CD4-positive, alpha-beta T cell treated with Interleukin-12 subunit alpha and Interleukin-12 subunit beta, for 1 hour (primary cell): ENCODE measurements at regions not wholly inside any gene's neighbourhood (a gene's known extent, or its start where the extent isn't known, plus 50 kb on each side); places are given as distances from the start of the nearest gene placed in this dataset.

ENCODE experiments used
- DNase-seq: peaks from one replicate; pipeline ENCODE4 v3.0.0-alpha.2; 2020

GRCh38 chr16:65521633-65522328, 399.9 kb upstream of the CDH11 start:
- no peak for DNase-seq

GRCh38 chr16:65519402-65519801, 397.5 kb upstream of the CDH11 start:
- DNase-seq, result no peak

- no peak for DNase-seq
Measured at GRCh38 chr16:65515193-65515592, 393.3 kb upstream of the CDH11 start.

- DNase-seq, result no peak
Measured at GRCh38 chr16:65510850-65511249, 389.0 kb upstream of the CDH11 start.

DNA sequence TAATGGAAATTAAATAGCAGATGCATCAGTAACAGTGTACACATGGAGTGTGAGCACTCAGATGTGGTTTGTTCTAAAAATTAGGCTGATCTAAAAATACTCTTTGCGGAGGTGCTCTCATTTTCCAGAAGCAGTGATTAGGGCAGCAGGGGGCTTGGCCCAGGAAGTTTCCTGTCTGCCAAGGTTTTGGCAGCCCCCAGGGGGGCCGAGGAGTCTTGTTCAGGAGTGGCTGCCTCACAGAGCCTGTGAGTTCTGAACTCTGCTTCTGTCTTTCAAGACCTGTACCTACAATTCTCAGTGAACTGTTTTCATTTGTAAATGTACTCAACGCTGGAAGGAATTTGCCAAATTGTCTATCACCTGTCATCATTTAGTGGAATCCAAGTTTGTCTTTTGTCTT, 388.4 kb upstream of the CDH11 start:
- DNase-seq, result no peak

DNA sequence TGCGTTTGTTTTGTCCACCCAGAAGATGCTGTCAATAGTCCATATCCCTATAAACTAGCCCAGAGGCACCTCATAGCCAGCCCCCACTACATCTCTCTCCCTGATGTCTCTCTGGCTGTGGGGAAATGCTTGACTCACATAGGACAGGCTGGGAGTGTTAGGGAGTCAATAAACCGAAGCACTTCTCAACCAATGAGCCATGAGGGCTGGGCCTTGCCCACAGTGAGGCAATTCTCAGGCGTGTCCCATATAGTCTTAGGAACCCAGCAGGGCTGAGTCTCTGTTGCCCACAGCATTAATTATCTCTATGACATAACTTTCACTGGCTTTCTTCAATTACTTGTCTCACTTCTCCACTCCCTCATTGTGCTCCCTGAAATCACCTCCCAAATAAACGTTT, 387.3 kb upstream of the CDH11 start:
- no peak for DNase-seq

- DNase-seq, result no peak
Measured at GRCh38 chr16:65500919-65501318, 379.1 kb upstream of the CDH11 start.

GRCh38 chr16:65500007-65500406, 378.1 kb upstream of the CDH11 start:
- DNase-seq, result no peak

DNA sequence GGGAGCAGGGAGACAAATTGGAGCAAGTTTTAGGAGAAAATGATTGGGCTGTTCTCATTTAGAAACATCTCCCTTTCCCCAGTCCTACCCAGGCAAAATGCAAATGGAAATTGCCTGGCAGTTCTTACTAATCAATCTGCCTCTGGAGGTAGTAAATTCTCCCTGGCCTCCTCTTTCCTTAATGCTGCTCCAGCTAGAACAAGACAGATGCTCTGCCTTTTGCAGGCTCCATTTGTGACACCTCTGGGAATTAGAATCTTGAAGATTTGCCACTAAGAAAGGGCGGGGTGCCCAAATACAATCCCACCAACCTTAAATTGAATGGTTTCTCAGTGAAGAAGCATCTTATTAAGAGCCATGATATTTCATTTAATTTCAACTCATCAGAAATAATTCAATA, 377.7 kb upstream of the CDH11 start:
- no peak for DNase-seq

DNA sequence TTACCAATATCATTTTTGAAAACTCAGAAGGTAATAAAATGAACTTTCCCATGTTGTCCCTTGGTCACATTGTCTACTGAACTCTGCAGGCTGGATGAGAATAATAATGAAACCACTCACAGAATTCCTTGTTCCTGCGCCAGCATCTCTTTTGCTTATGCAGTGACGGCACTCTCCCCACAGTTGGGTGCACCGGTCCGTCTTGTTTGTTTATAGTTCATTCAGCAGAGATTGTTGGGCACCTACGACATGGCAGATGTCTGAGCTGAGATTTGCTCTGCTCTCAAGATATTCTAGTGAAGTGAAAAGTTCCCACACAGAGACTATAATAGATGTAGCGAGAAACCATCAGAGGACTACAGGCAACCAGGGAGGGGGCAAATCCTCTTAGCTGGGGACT, 375.7 kb upstream of the CDH11 start:
- DNase-seq, result no peak

- no peak for DNase-seq
Measured at GRCh38 chr16:65495106-65495505, 373.2 kb upstream of the CDH11 start.

DNA sequence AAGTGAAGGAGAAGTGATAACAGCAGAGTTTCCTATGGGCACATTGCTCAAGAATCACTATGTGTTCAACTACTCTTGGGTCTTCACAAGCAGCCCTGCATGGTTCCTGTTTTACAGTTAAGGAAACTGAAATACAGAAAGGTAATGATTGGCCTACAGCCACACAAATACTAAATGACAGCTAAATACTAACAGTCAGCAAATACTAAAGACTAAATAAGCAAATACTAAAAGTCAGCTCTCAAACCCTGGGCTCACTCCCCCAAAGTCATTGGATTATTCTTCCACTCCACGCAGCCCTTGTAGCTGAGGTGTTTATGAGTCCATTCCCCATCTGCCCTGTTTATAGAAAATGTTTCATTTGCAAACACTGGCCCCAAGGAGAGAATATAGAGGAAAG, 372.7 kb upstream of the CDH11 start:
- DNase-seq, result no peak

DNA sequence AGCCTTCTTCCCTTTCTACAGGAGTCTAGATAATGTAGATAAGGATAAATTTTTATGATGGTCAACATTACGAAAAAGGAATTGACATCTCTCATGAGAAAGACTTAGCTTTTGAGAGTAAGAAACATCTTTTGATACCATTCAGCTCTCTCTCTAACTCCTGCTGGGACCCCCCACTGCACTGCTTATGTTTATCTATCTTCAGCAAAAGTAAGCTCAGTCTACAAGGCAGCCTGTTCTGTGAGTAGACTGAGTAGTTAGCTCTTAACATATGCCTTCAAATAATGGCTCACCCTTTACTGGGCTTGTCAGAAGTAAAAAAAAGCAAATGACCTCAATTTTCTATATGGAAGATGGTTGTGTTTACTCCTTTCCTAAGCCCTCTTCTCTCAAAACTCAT, 372.2 kb upstream of the CDH11 start:
- DNase-seq, result no peak

GRCh38 chr16:65490286-65490685, 368.4 kb upstream of the CDH11 start:
- no peak for DNase-seq

DNA sequence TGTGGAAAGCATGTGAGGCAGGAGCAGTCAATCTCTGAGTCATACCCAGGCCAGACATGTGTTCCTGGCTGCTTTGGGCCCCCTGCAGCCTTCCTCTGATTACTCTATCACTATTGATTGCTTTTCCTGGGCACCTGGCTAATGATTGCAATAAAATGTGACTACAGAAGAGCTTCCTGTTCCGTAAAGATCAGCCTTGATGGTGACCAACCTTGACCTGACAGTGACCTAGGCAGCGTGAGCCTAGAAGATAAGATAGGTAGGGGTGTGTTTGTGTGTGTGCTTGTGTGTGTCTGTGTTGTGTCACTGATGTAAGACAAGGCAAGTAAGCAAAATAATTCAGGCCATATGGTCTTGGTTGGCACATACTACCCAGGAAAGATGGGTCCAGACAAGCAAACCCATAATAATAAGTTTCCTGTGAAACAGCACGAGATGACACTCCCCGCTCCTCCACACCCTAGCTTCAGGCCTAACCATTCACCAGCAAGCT, 367.7 kb upstream of the CDH11 start:
- no peak for DNase-seq

DNA sequence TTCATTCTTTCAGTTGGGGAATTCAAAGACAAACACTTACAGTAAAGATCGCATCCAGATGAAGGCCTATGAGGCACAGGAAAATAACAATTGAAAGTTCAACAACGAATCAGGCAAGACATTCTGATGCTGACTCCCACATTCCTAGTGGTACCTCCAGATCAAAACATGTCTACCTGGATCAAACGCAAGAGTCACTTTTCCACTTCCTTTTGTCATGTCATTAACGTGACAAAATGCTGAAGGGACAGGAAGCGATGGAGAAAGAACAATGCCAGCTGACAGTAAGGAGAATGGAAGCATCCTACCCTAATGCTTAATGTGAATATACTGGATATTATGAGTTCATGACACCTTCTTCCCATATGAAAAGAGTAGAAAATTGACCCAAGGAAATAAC, 365.4 kb upstream of the CDH11 start:
- DNase-seq, result no peak

- DNase-seq, result no peak
Measured at GRCh38 chr16:65481956-65482355, 360.1 kb upstream of the CDH11 start.

GRCh38 chr16:65480281-65481091, 358.6 kb upstream of the CDH11 start:
- no peak for DNase-seq

DNA sequence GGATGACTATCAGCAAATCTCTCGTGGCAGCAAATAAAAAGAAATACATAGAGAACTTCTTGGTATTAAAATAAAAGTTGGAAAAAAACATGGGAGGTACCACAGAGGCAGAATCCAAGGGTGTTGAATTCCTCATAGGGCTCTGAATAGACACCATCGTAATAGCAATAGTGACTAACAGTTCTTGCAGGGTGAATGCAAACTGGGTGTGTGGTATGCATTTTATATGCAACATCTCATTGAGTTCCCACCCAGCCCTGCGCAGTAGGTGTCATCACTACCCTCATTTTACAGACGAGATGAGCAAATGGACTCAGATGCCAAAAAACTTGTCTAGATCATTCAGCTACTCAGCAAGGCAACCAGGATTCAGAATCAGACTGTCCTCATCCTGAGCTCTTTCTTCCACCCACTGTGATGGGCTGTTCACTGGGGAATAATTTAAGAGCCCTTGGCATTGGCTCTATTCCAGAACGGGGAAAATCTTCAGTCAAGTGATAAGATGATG, 354.6 kb upstream of the CDH11 start:
- DNase-seq, result no peak

DNA sequence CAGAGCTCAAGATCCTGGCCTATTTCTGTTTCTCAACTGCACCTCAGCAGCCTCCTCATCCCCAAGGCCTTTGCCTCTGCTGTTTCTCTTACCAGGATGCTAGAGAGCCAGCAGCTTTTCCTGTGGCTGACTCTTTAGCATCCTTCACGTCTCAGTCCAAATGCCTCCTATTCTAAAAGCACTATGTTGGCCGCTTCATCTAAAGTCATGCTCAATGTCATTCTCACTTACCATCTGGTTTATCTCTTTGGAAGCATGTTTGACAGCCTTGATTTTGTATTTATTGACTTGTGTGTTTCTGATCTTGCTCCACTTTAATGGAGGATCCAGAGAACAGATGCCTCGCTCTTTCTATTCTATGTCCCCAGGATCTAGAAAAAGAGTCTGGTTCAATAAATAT, 351.8 kb upstream of the CDH11 start:
- no peak for DNase-seq

DNA sequence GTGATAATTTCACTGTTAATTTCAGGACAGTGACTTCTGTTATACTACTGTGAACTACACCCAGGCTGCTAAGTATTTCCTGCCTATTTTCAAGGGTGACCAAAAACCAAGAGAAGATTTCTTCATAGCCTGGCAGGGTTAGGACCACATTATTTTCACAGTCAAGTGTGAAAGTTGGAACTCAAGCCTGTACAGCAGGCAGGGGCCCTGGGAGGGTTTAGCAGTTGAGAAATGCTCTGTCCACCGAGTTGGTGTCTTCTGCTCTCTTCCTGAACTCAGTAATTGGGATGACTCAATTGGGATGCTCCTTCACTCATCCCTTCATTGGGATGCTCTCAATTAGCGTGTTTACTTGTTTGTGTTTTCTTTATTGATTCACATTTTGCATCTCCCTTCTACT, 347.3 kb upstream of the CDH11 start:
- no peak for DNase-seq

- DNase-seq, result no peak
Measured at GRCh38 chr16:65468133-65468532, 346.3 kb upstream of the CDH11 start.

DNA sequence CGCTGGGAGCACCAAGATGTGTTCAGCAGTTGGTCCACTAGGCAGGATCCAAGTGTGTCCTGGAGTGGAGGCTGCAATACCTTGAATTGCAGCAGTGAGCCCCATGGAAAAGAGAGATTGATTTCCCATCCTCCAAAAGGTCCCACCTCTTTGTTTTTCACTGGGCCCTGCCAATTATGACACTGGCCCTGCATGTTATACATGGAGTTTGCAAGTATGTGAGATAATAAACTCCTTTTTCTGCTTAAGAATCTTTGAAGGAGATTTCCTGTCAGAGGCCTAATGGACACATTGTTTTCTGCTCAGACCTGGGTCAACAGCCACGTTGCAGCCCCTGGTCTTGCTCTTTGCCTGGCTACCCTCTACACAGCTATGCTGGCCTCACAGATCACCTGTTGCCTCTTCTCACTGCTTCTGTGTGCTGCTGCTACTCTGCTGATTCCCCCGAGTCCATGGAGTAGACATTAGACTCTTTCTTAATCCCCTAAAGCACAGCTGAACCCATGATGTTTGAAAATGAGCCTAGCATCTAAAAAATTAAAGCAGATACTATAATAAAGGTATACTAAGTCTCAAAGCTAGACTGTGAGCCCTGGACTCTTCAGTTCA, 341.9 kb upstream of the CDH11 start:
- no peak for DNase-seq

DNA sequence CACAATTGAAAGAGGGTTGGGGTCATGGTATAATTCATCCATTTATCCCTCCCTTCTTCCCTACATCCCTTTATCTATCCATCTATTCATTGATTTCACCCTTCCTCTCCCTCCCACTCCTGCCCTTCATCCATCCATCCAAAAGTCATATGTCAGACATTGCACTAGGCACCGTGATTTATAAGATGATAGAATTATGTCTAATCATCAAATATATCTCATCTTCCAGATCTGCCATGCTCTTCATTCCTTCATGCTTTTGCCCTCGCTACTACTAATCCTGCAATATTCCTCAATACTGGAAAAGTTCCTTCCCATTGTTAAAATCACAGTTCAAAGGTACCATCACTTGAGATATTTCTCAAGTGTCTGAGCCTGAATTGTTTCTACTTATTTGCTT, 335.2 kb upstream of the CDH11 start:
- DNase-seq, result no peak
